DOHH2 (cell line): ENCODE measurements at regions not wholly inside any gene's neighbourhood (a gene's known extent, or its start where the extent isn't known, plus 50 kb on each side); places are given as distances from the start of the nearest gene placed in this dataset.

Source experiments
- CTCF ChIP-seq: fragments of 200-600 bp; sonication (generic); IDR thresholded peaks from one replicate; pipeline ENCODE4 v1.5.1; 2014; ENCODE audit warnings: antibody characterized with exemption, mild to moderate bottlenecking, low read depth, low read length; ENCODE audit not compliant: poor library complexity, severe bottlenecking
- EZH2phosphoT487 ChIP-seq: fragments of 200-600 bp; sonication (generic); IDR thresholded peaks from 2 replicates; pipeline ENCODE4 v1.6.1; 2017; ENCODE audit warnings: borderline replicate concordance, mild to moderate bottlenecking, antibody characterized with exemption, low read length, moderate library complexity, mixed read lengths

- TF ChIP-seq CTCF (no peak), EZH2phosphoT487 (no peak)
Observed at GRCh38 chr1:186572509-186572908, 107.7 kb downstream of the PTGS2 start.
